GM12878 (cell line): ENCODE measurements at regions not wholly inside any gene's neighbourhood (a gene's known extent, or its start where the extent isn't known, plus 50 kb on each side); places are given as distances from the start of the nearest gene placed in this dataset.

Source experiments
- CTCF ChIP-seq, 3 experiments: IDR thresholded peaks in 2 of 3; conservative IDR thresholded peaks in 1 of 3; 2 replicates each; pipeline ENCODE4 v1.5.1; 2011; ENCODE audit warnings: low read depth in 3 of 3, low read length in 3 of 3, mild to moderate bottlenecking in 3 of 3, control low read depth in 2 of 3, moderate library complexity in 2 of 3, inconsistent platforms in 1 of 3, mixed read lengths in 1 of 3; ENCODE audit not compliant: control insufficient read depth in 2 of 3, insufficient read depth in 1 of 3; ENCODE audit errors: extremely low read depth in 1 of 3
- ELK1 ChIP-seq: IDR thresholded peaks from 2 replicates; pipeline ENCODE4 v1.6.1; 2012; ENCODE audit warnings: low read depth, low read length, improper control_type of control experiment
- NR2C2 ChIP-seq: IDR thresholded peaks from 2 replicates; pipeline ENCODE4 v1.6.1; 2011; ENCODE audit warnings: borderline replicate concordance, low read depth; ENCODE audit not compliant: control insufficient read depth, insufficient read length
- POLR2A ChIP-seq: IDR thresholded peaks from 2 replicates; pipeline ENCODE4 v1.6.1; 2011; ENCODE audit warnings: low read depth, mild to moderate bottlenecking, low read length
- POLR2AphosphoS5 ChIP-seq: IDR thresholded peaks from 2 replicates; pipeline ENCODE4 v1.6.1; 2011; ENCODE audit warnings: mild to moderate bottlenecking, low read length, inconsistent platforms
- RBBP5 ChIP-seq: fragments of 200-600 bp; sonication (generic); conservative IDR thresholded peaks from 2 replicates; pipeline ENCODE4 v1.6.1; 2016
- RELA ChIP-seq: fragments of 450-650 bp; IDR thresholded peaks from 2 replicates; pipeline ENCODE4 v1.8.0; 2014; ENCODE audit warnings: borderline replicate concordance; ENCODE audit not compliant: partially characterized antibody
- SP1 ChIP-seq: IDR thresholded peaks from one replicate; pipeline ENCODE4 v1.6.1; 2011; ENCODE audit warnings: low read depth, low read length
- YY1 ChIP-seq: IDR thresholded peaks from 2 replicates; pipeline ENCODE4 v1.6.1; 2011; ENCODE audit warnings: low read depth, mild to moderate bottlenecking, low read length
- ZBTB4 ChIP-seq: fragments of 450-650 bp; formaldehyde crosslinking; IDR thresholded peaks from 2 replicates; pipeline ENCODE4 v1.4.0; 2022; ENCODE audit warnings: mild to moderate bottlenecking, moderate library complexity
- ZNF274 ChIP-seq: IDR thresholded peaks from one replicate; pipeline ENCODE4 v1.8.0; 2011; ENCODE audit not compliant: insufficient read length, insufficient read depth

- no peak for TF ChIP-seq CTCF (IDR thresholded peaks at IDR 0.05 in 2 of 3, conservative IDR thresholded peaks at IDR 0.05 in 1 of 3; ENCODE audit: control insufficient read depth in 2 of 3, extremely low read depth in 1 of 3, insufficient read depth in 1 of 3, low read depth in 3 of 3, low read length in 3 of 3)
- TF ChIP-seq ZBTB4 (CRISPR knock-in tag) = no peak
- TF ChIP-seq ELK1 = no peak
- TF ChIP-seq POLR2AphosphoS5 = no peak
- TF ChIP-seq RELA = no peak
- no peak for TF ChIP-seq POLR2A
- TF ChIP-seq SP1 = no peak
- TF ChIP-seq NR2C2 = no peak
- no peak for TF ChIP-seq YY1
- TF ChIP-seq ZNF274 = no peak
- TF ChIP-seq RBBP5 = no peak
Measured at GRCh38 chr2:74779265-74779558, 54.7 kb upstream of the HK2 start.
